IMR-90 (cell line): ENCODE measurements at regions not wholly inside any gene's neighbourhood (a gene's known extent, or its start where the extent isn't known, plus 50 kb on each side); places are given as distances from the start of the nearest gene placed in this dataset.

Source experiments
- ATAC-seq: fragments of 200-7000 bp; cut with Tn5 transposase; 2 replicates; pipeline ENCODE4 v1.9.1; 2020; ENCODE audit warnings: low read depth, mild to moderate bottlenecking, moderate library complexity
- BruUV-seq: library from RNA; stranded (reverse); fragments of 400-500 nt; replicated peaks from 2 replicates; lab custom pipeline; 2021; lab: Mats Ljungman, UMichigan
- CTCF ChIA-PET: fragments of 300-600 bp; formaldehyde crosslinking; extraction: SDS; loops from one replicate; lab custom pipeline; 2021; ENCODE audit warnings: antibody characterized with exemption; lab: Yijun Ruan, JAX
- POLR2A ChIA-PET: fragments of 300-600 bp; sonication (Branson Sonifier 250); formaldehyde crosslinking; loops from one replicate; lab custom pipeline; 2022; ENCODE audit warnings: antibody characterized with exemption; ENCODE audit not compliant: unreplicated experiment; lab: Charles Lee
- DNase-seq: peaks from one replicate; pipeline ENCODE4 v3.0.0; 2013
- H2AFZ ChIP-seq: replicated peaks from 2 replicates; pipeline ENCODE3; 2013; ENCODE audit warnings: low read length, mild to moderate bottlenecking; ENCODE audit not compliant: poor library complexity
- H2AK5ac ChIP-seq: 2 replicates; pipeline ENCODE4 v1.6.1; 2013; ENCODE audit warnings: low read depth, low read length, inconsistent platforms
- H2AK9ac ChIP-seq: replicated peaks from 2 replicates; pipeline ENCODE3; 2013; ENCODE audit warnings: mild to moderate bottlenecking, low read depth, low read length, moderate library complexity; ENCODE audit not compliant: poor library complexity
- H2BK120ac ChIP-seq: 2 replicates; pipeline ENCODE4 v1.6.1; 2013; ENCODE audit warnings: low read depth, low read length, inconsistent platforms
- H2BK15ac ChIP-seq: 3 replicates; pipeline ENCODE4 v1.6.1; 2013; ENCODE audit warnings: low read depth, low read length, inconsistent platforms
- H2BK20ac ChIP-seq: 2 replicates; pipeline ENCODE4 v1.6.1; 2013; ENCODE audit warnings: low read depth, mild to moderate bottlenecking, inconsistent platforms, low read length, moderate library complexity
- H2BK5ac ChIP-seq: 2 replicates; pipeline ENCODE4 v1.6.1; 2013; ENCODE audit warnings: mild to moderate bottlenecking, low read depth, low read length, inconsistent platforms; ENCODE audit not compliant: poor library complexity, severe bottlenecking
- H3K14ac ChIP-seq: replicated peaks from 2 replicates; pipeline ENCODE4 v1.6.1; 2013; ENCODE audit warnings: low read depth, low read length, inconsistent platforms
- H3K18ac ChIP-seq: 2 replicates; pipeline ENCODE4 v1.6.1; 2013; ENCODE audit warnings: low read depth, low read length, control low read depth
- H3K23ac ChIP-seq: 2 replicates; pipeline ENCODE4 v1.6.1; 2013; ENCODE audit warnings: low read depth, low read length, inconsistent platforms
- H3K27ac ChIP-seq: 2 replicates; pipeline ENCODE4 v1.5.1; 2013; ENCODE audit warnings: mild to moderate bottlenecking, control low read depth, low read length; ENCODE audit not compliant: insufficient read depth
- H3K27me3 ChIP-seq: 2 replicates; pipeline ENCODE4 v1.6.1; 2013; ENCODE audit warnings: low read length; ENCODE audit not compliant: control insufficient read depth, insufficient read depth
- H3K36me3 ChIP-seq: 2 replicates; pipeline ENCODE4 v1.6.1; 2013; ENCODE audit warnings: low read length, mixed read lengths; ENCODE audit not compliant: control insufficient read depth, insufficient read depth
- H3K4ac ChIP-seq: 2 replicates; pipeline ENCODE4 v1.6.1; 2013; ENCODE audit warnings: low read depth, low read length, inconsistent platforms
- H3K4me1 ChIP-seq: 2 replicates; pipeline ENCODE4 v1.6.1; 2013; ENCODE audit warnings: low read length, mixed read lengths; ENCODE audit not compliant: control insufficient read depth, insufficient read depth
- H3K4me2 ChIP-seq: 2 replicates; pipeline ENCODE4 v1.6.1; 2013; ENCODE audit warnings: low read depth, mild to moderate bottlenecking, control low read depth, low read length, moderate library complexity
- H3K4me3 ChIP-seq: 2 replicates; pipeline ENCODE4 v1.5.1; 2013; ENCODE audit warnings: low read depth, mild to moderate bottlenecking, control low read depth, low read length, moderate library complexity; ENCODE audit not compliant: insufficient read depth
- H3K56ac ChIP-seq: 2 replicates; pipeline ENCODE4 v1.6.1; 2013; ENCODE audit warnings: low read length, inconsistent platforms; ENCODE audit not compliant: insufficient read depth; ENCODE audit errors: extremely low read depth
- H3K79me1 ChIP-seq, 2 experiments: 2 replicates each; pipeline ENCODE4 v1.6.1; 2013; ENCODE audit warnings: low read length in 2 of 2, inconsistent platforms in 1 of 2, low read depth in 1 of 2
- H3K9ac ChIP-seq: 2 replicates; pipeline ENCODE4 v1.6.1; 2013; ENCODE audit warnings: low read depth, low read length, control low read depth
- H3K9me1 ChIP-seq: 2 replicates; pipeline ENCODE4 v1.6.1; 2013; ENCODE audit warnings: low read length, inconsistent platforms; ENCODE audit not compliant: insufficient read depth
- H3K9me3 ChIP-seq: 2 replicates; pipeline ENCODE4 v1.6.1; 2013; ENCODE audit warnings: low read length; ENCODE audit not compliant: control insufficient read depth, insufficient read depth
- H4K20me1 ChIP-seq: 2 replicates; pipeline ENCODE4 v1.6.1; 2013; ENCODE audit warnings: low read length, inconsistent platforms; ENCODE audit not compliant: insufficient read depth
- H4K5ac ChIP-seq: 2 replicates; pipeline ENCODE4 v1.6.1; 2013; ENCODE audit warnings: mild to moderate bottlenecking, low read depth, low read length, control low read depth
- H4K8ac ChIP-seq, 2 experiments: 2 replicates each; pipeline ENCODE4 v1.6.1; 2013; ENCODE audit warnings: low read depth in 2 of 2, low read length in 2 of 2, control low read depth in 1 of 2, inconsistent platforms in 1 of 2
- H4K91ac ChIP-seq: 2 replicates; pipeline ENCODE4 v1.6.1; 2013; ENCODE audit warnings: low read depth, low read length, inconsistent platforms; ENCODE audit not compliant: insufficient read depth
- BHLHE40 ChIP-seq: fragments of 150-350 bp; IDR thresholded peaks from 2 replicates; pipeline ENCODE4 v1.6.1; 2016; ENCODE audit warnings: mild to moderate bottlenecking, low read depth, low read length
- CEBPB ChIP-seq: IDR thresholded peaks from 2 replicates; pipeline ENCODE4 v1.6.1; 2012; ENCODE audit warnings: low read depth, low read length, improper control_type of control experiment
- CHD1 ChIP-seq: IDR thresholded peaks from 2 replicates; pipeline ENCODE4 v1.6.1; 2012; ENCODE audit warnings: low read depth, low read length, improper control_type of control experiment
- CTCF ChIP-seq: conservative IDR thresholded peaks from 2 replicates; pipeline ENCODE4 v1.5.1; 2012; ENCODE audit warnings: mild to moderate bottlenecking, low read depth, low read length, improper control_type of control experiment
- ELK1 ChIP-seq: fragments of 150-350 bp; IDR thresholded peaks from 2 replicates; pipeline ENCODE4 v1.6.1; 2016; ENCODE audit warnings: low read depth, mild to moderate bottlenecking, low read length, moderate library complexity, borderline replicate concordance
- FOS ChIP-seq: fragments of 150-350 bp; IDR thresholded peaks from 2 replicates; pipeline ENCODE4 v1.6.1; 2016; ENCODE audit warnings: low read depth, low read length
- MAFK ChIP-seq: IDR thresholded peaks from 2 replicates; pipeline ENCODE4 v1.6.1; 2012; ENCODE audit warnings: low read depth, low read length, improper control_type of control experiment
- MAZ ChIP-seq: IDR thresholded peaks from 2 replicates; pipeline ENCODE4 v1.6.1; 2012; ENCODE audit warnings: low read depth, mild to moderate bottlenecking, low read length, improper control_type of control experiment, moderate library complexity, borderline replicate concordance
- MXI1 ChIP-seq: IDR thresholded peaks from 2 replicates; pipeline ENCODE4 v1.6.1; 2012; ENCODE audit warnings: low read depth, mild to moderate bottlenecking, low read length, moderate library complexity, borderline replicate concordance
- NFE2L2 ChIP-seq: fragments of 150-350 bp; IDR thresholded peaks from 2 replicates; pipeline ENCODE4 v1.6.1; 2016; ENCODE audit warnings: low read depth, mild to moderate bottlenecking, low read length
- POLR2A ChIP-seq: IDR thresholded peaks from 2 replicates; pipeline ENCODE4 v1.6.1; 2012; ENCODE audit warnings: mild to moderate bottlenecking, low read depth, low read length
- RAD21 ChIP-seq: IDR thresholded peaks from 2 replicates; pipeline ENCODE4 v1.6.1; 2012; ENCODE audit warnings: low read length, improper control_type of control experiment
- RCOR1 ChIP-seq: IDR thresholded peaks from 2 replicates; pipeline ENCODE4 v1.6.1; 2012; ENCODE audit warnings: mild to moderate bottlenecking, low read length, improper control_type of control experiment; ENCODE audit not compliant: insufficient replicate concordance
- RFX5 ChIP-seq: IDR thresholded peaks from 2 replicates; pipeline ENCODE4 v1.8.0; 2012; ENCODE audit warnings: low read depth, mild to moderate bottlenecking, low read length, moderate library complexity
- SMC3 ChIP-seq: fragments of 150-350 bp; IDR thresholded peaks from 2 replicates; pipeline ENCODE4 v1.6.1; 2016; ENCODE audit warnings: low read depth, mild to moderate bottlenecking, antibody characterized with exemption, low read length, moderate library complexity
- USF2 ChIP-seq: fragments of 150-350 bp; IDR thresholded peaks from 2 replicates; pipeline ENCODE4 v1.6.1; 2017; ENCODE audit warnings: mild to moderate bottlenecking, antibody characterized with exemption, low read length, low read depth
- WGBS, 2 experiments: methylation state at CpG; one replicate each; pipeline versions ENCODE4 v1.1.5 to v1.1.7; 2013; ENCODE audit warnings: missing lambda C conversion rate in 2 of 2; ENCODE audit not compliant: insufficient read length in 1 of 2; ENCODE audit errors: extremely low coverage in 2 of 2; 5-methylcytosine and 5-hydroxymethylcytosine counted together
- dilution Hi-C: fragments of 300-500 bp; cut with HindIII; formaldehyde crosslinking; loops from one replicate; pipeline ENCODE4 v1.14.3; 2018; ENCODE audit warnings: low sequenced_read_pairs; ENCODE audit not compliant: unreplicated experiment
- in situ Hi-C: fragments of 300-500 bp; cut with MboI; formaldehyde crosslinking; loops from 3 replicates; pipeline ENCODE4 v1.14.3; 2019; ENCODE audit warnings: low sequenced_read_pairs, inconsistent platforms, mixed read lengths
- intact Hi-C: fragments of 100-400 bp; cut with micrococcal nuclease; formaldehyde crosslinking; loops from 2 replicates; pipeline ENCODE4 v1.10.0; 2022

GRCh38 chr6:50945789-50946188 lies 127.1 kb downstream of the TFAP2B start:
- no peak overlapping the region for H2AK5ac ChIP-seq
- no peak overlapping the region for H2AK9ac ChIP-seq
- H4K5ac ChIP-seq, result no peak overlapping the region
- H4K91ac ChIP-seq, result no peak overlapping the region
- no peak for ATAC-seq
- H2BK15ac ChIP-seq, result no peak overlapping the region
- no peak overlapping the region for H2AFZ ChIP-seq
- no peak for DNase-seq
- no peaks in the 10 kb centered on the region for H3K36me3 ChIP-seq
- H3K9me3 ChIP-seq, result no peaks in the 10 kb centered on the region
- H4K20me1 ChIP-seq, result no peaks in the 10 kb centered on the region
- H3K9ac ChIP-seq, result no peak overlapping the region
- no peak overlapping the region for H2BK20ac ChIP-seq
- intact Hi-C loops, result no loop called here
- WGBS, 2 experiments, result no CpG with 5 or more reads among the region's 2 CpGs
- no peak overlapping the region for H3K4me3 ChIP-seq
- H3K9me1 ChIP-seq, result no peaks in the 10 kb centered on the region
- ChIA-PET CTCF (no interaction called here), POLR2A (no interaction called here)
- BruUV-seq, result no TSS peak
- H3K79me1 ChIP-seq, result no peaks in the 10 kb centered on the region
- no peak overlapping the region for H2BK5ac ChIP-seq
- dilution Hi-C loops, result no loop called here
- no peak overlapping the region for H3K18ac ChIP-seq
- H2BK120ac ChIP-seq, result no peak overlapping the region
- TF ChIP-seq RFX5 (no peak), SMC3 (no peak), RCOR1 (no peak), ELK1 (no peak), RAD21 (no peak), MAFK (no peak), FOS (no peak), CEBPB (no peak), BHLHE40 (no peak), POLR2A (no peak), CHD1 (no peak), CTCF (no peak), MXI1 (no peak), NFE2L2 (no peak), USF2 (no peak), MAZ (no peak)
- H3K56ac ChIP-seq, result no peak overlapping the region
- in situ Hi-C loops, result no loop called here
- H3K14ac ChIP-seq, result no peak overlapping the region
- no peak overlapping the region for H3K4me2 ChIP-seq
- H3K27ac ChIP-seq, result no peak overlapping the region
- no peaks in the 10 kb centered on the region for H3K4me1 ChIP-seq
- no peak overlapping the region for H3K23ac ChIP-seq
- no peak overlapping the region for H4K8ac ChIP-seq
- no peak overlapping the region for H3K4ac ChIP-seq
- H3K27me3 ChIP-seq, result no peaks in the 10 kb centered on the region
